ENCODE measurements at regions not wholly inside any gene's neighbourhood (a gene's known extent, or its start where the extent isn't known, plus 50 kb on each side); places are given as distances from the start of the nearest gene placed in this dataset.
A peak's percentile ranks its signal among the peaks of the same experiment; 100 is the strongest.

DNA sequence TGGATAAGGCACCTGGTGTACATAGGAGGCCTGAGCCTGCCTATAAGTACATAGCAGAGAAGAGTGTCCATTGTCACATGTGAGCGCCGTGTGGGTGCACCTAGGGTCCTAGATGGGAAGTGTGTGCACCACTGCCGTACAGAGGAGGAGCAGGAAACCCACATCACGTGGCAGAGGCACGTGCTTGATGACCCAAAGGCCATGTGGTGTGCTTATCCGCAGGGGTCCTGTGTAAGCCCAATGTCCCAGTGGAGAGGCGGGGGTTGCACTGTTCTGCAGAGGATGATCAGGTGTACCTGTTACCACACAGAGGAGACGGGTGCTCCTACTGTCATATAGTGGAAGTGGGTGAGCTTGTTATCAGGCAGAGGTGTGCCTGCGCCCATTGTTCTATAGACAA is 354.1 kb upstream of the IRX2 start:
- Histone ChIP-seq H2AFZ (ENCODE audit: low read depth, low read length) (0 out of 2 replicates have a peak overlapping the region, but pooled peaks have one; percentile 2), H3K36me3 (ENCODE audit: control insufficient read depth, insufficient read depth, low read length) (no peaks in the 10 kb centered on the region), H3K4me2 (ENCODE audit: insufficient read depth, low read length) (no peak overlapping the region), H3K27me3 (ENCODE audit: control insufficient read depth in 2 of 2, insufficient read depth in 2 of 2, low read length in 2 of 2) (peaks cover 9 to 28% of the 10 kb centered on the region in 2 experiments; a peak in 3 of 5 replicates), H3K4me1 (replicated peaks in 1 of 2; ENCODE audit: control insufficient read depth in 2 of 2, insufficient read depth in 2 of 2, low read length in 2 of 2) (no peaks in the 10 kb centered on the region), H4K20me1 (replicated peaks; ENCODE audit: control insufficient read depth, insufficient read depth, low read length) (peaks cover 3% of the 10 kb centered on the region), H3K9me3 (replicated peaks; ENCODE audit: control insufficient read depth, insufficient read depth, low read depth, low read length) (no peaks in the 10 kb centered on the region), H3K4me3 (no peak overlapping the region), H3K27ac (ENCODE audit: extremely low read depth, low read depth, low read length) (no peak overlapping the region), H3K9ac (ENCODE audit: insufficient read depth in 1 of 2, low read depth in 2 of 2, low read length in 2 of 2) (no peak overlapping the region), H3K9me1 (ENCODE audit: control insufficient read depth, insufficient read depth, low read length) (no peaks in the 10 kb centered on the region), H3K79me2 (ENCODE audit: control insufficient read depth, insufficient read depth, low read length) (no peaks in the 10 kb centered on the region)
- FAIRE-seq: no peak
- no TSS peak for BruUV-seq (replicated peaks)
- ChIA-PET POLR2A (no interaction called here), CTCF (ENCODE audit: low intra/inter-chr PET ratio) (no interaction called here)
- intact Hi-C loops (cut with micrococcal nuclease): no loop called here
- 2% methylated on average over 9 of the region's 9 CpGs for WGBS (ENCODE audit: insufficient coverage, low coverage, missing lambda C conversion rate)
- in situ Hi-C loops (cut with MboI): no loop called here
- no peak for ATAC-seq
- no peak for DNase-seq (ENCODE audit: extremely low read depth in 1 of 4, low spot score in 3 of 4)
- no peak for TF ChIP-seq ZKSCAN8 (CRISPR knock-in tag; IDR thresholded peaks at IDR 0.05)
- TF ChIP-seq, protein P1, sequence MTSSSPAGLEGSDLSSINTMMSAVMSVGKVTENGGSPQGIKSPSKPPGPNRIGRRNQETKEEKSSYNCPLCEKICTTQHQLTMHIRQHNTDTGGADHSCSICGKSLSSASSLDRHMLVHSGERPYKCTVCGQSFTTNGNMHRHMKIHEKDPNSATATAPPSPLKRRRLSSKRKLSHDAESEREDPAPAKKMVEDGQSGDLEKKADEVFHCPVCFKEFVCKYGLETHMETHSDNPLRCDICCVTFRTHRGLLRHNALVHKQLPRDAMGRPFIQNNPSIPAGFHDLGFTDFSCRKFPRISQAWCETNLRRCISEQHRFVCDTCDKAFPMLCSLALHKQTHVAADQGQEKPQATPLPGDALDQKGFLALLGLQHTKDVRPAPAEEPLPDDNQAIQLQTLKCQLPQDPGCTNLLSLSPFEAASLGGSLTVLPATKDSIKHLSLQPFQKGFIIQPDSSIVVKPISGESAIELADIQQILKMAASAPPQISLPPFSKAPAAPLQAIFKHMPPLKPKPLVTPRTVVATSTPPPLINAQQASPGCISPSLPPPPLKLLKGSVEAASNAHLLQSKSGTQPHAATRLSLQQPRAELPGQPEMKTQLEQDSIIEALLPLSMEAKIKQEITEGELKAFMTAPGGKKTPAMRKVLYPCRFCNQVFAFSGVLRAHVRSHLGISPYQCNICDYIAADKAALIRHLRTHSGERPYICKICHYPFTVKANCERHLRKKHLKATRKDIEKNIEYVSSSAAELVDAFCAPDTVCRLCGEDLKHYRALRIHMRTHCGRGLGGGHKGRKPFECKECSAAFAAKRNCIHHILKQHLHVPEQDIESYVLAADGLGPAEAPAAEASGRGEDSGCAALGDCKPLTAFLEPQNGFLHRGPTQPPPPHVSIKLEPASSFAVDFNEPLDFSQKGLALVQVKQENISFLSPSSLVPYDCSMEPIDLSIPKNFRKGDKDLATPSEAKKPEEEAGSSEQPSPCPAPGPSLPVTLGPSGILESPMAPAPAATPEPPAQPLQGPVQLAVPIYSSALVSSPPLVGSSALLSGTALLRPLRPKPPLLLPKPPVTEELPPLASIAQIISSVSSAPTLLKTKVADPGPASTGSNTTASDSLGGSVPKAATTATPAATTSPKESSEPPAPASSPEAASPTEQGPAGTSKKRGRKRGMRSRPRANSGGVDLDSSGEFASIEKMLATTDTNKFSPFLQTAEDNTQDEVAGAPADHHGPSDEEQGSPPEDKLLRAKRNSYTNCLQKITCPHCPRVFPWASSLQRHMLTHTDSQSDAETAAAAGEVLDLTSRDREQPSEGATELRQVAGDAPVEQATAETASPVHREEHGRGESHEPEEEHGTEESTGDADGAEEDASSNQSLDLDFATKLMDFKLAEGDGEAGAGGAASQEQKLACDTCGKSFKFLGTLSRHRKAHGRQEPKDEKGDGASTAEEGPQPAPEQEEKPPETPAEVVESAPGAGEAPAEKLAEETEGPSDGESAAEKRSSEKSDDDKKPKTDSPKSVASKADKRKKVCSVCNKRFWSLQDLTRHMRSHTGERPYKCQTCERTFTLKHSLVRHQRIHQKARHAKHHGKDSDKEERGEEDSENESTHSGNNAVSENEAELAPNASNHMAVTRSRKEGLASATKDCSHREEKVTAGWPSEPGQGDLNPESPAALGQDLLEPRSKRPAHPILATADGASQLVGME (CRISPR knock-in tag; IDR thresholded peaks at IDR 0.05): no peak
- TF ChIP-seq, protein P2, sequence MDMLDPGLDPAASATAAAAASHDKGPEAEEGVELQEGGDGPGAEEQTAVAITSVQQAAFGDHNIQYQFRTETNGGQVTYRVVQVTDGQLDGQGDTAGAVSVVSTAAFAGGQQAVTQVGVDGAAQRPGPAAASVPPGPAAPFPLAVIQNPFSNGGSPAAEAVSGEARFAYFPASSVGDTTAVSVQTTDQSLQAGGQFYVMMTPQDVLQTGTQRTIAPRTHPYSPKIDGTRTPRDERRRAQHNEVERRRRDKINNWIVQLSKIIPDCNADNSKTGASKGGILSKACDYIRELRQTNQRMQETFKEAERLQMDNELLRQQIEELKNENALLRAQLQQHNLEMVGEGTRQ (CRISPR knock-in tag; IDR thresholded peaks at IDR 0.05): peak; percentile 9; the same call in 1 of the 2 replicates
